ENCODE measurements at regions not wholly inside any gene's neighbourhood (a gene's known extent, or its start where the extent isn't known, plus 50 kb on each side); places are given as distances from the start of the nearest gene placed in this dataset.

DNA sequence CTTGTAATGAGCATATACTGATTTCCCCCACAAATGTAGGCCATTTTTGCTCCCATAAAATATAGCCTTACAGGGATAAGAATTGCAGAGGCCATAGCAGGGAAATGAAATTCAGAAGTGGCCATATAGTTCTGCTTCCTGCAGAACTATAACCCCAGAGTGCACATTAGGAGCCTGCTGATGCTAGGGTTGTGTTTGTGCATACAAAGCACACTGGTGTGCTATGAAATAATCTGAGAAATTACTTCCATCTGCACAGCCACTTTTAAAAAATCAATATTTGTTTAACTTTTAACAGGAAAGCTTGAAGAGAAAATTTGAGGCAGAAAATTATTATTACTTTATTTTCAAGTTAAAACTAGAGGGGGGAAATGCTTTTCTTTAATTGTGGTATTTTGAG, 380.3 kb downstream of the MRPS30 start:
- no peak for TF ChIP-seq GABPA (IDR thresholded peaks at IDR 0.05; ENCODE audit: low read depth)
- TF ChIP-seq, protein P1, sequence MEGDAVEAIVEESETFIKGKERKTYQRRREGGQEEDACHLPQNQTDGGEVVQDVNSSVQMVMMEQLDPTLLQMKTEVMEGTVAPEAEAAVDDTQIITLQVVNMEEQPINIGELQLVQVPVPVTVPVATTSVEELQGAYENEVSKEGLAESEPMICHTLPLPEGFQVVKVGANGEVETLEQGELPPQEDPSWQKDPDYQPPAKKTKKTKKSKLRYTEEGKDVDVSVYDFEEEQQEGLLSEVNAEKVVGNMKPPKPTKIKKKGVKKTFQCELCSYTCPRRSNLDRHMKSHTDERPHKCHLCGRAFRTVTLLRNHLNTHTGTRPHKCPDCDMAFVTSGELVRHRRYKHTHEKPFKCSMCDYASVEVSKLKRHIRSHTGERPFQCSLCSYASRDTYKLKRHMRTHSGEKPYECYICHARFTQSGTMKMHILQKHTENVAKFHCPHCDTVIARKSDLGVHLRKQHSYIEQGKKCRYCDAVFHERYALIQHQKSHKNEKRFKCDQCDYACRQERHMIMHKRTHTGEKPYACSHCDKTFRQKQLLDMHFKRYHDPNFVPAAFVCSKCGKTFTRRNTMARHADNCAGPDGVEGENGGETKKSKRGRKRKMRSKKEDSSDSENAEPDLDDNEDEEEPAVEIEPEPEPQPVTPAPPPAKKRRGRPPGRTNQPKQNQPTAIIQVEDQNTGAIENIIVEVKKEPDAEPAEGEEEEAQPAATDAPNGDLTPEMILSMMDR (IDR thresholded peaks at IDR 0.05; ENCODE audit: insufficient read depth, low read length), result no peak
- TF ChIP-seq SPI1 (IDR thresholded peaks at IDR 0.05; ENCODE audit: borderline replicate concordance, low read depth), result no peak
- TF ChIP-seq, protein P2, sequence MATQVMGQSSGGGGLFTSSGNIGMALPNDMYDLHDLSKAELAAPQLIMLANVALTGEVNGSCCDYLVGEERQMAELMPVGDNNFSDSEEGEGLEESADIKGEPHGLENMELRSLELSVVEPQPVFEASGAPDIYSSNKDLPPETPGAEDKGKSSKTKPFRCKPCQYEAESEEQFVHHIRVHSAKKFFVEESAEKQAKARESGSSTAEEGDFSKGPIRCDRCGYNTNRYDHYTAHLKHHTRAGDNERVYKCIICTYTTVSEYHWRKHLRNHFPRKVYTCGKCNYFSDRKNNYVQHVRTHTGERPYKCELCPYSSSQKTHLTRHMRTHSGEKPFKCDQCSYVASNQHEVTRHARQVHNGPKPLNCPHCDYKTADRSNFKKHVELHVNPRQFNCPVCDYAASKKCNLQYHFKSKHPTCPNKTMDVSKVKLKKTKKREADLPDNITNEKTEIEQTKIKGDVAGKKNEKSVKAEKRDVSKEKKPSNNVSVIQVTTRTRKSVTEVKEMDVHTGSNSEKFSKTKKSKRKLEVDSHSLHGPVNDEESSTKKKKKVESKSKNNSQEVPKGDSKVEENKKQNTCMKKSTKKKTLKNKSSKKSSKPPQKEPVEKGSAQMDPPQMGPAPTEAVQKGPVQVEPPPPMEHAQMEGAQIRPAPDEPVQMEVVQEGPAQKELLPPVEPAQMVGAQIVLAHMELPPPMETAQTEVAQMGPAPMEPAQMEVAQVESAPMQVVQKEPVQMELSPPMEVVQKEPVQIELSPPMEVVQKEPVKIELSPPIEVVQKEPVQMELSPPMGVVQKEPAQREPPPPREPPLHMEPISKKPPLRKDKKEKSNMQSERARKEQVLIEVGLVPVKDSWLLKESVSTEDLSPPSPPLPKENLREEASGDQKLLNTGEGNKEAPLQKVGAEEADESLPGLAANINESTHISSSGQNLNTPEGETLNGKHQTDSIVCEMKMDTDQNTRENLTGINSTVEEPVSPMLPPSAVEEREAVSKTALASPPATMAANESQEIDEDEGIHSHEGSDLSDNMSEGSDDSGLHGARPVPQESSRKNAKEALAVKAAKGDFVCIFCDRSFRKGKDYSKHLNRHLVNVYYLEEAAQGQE (IDR thresholded peaks at IDR 0.05; ENCODE audit: insufficient replicate concordance, low read depth), result no peak
- no peak for TF ChIP-seq POLR2AphosphoS5 (IDR thresholded peaks at IDR 0.05; ENCODE audit: low read depth)
- Histone ChIP-seq H3K4me3 (replicated peaks; ENCODE audit: insufficient read depth, low read length) (no peak overlapping the region), H3K27me3 (ENCODE audit: insufficient read depth, poor library complexity, severe bottlenecking) (no peaks in the 10 kb centered on the region), H3K27ac (replicated peaks) (no peak overlapping the region)
- DNase-seq (ENCODE audit: low read depth in 1 of 2, low spot score in 1 of 2), result no peak

DNA sequence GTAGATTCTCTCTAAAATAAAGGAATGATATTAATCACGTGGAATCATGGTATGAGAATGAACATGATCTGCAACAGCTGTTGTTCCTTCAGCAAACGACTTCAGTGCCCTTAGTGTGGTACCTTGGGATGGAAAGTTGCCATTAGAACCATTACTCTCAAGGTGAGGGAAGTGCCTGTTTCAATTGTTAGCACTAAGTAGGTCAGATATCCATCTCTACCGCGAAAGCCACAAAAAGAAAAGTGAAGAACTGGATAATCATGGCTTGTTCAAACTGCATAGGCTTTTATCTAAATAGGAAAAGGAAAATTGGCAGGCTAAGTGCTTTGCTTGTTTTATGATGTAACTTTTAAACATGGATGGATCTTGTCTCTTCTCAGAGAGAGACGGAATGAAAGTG, 380.7 kb downstream of the MRPS30 start:
- TF ChIP-seq, protein P2 (IDR thresholded peaks at IDR 0.05; ENCODE audit: insufficient replicate concordance, low read depth), result no peak
- no peak for TF ChIP-seq SPI1 (IDR thresholded peaks at IDR 0.05; ENCODE audit: borderline replicate concordance, low read depth)
- no peak for TF ChIP-seq GABPA (IDR thresholded peaks at IDR 0.05; ENCODE audit: low read depth)
- TF ChIP-seq POLR2AphosphoS5 (IDR thresholded peaks at IDR 0.05; ENCODE audit: low read depth), result no peak
- TF ChIP-seq, protein P1 (IDR thresholded peaks at IDR 0.05; ENCODE audit: insufficient read depth, low read length), result no peak
- DNase-seq (ENCODE audit: low read depth in 1 of 2, low spot score in 1 of 2), result no peak
- no peak overlapping the region for H3K27ac ChIP-seq (replicated peaks)
- H3K4me3 ChIP-seq (replicated peaks; ENCODE audit: insufficient read depth, low read length), result no peak overlapping the region
- H3K27me3 ChIP-seq (ENCODE audit: insufficient read depth, poor library complexity, severe bottlenecking), result no peaks in the 10 kb centered on the region

DNA sequence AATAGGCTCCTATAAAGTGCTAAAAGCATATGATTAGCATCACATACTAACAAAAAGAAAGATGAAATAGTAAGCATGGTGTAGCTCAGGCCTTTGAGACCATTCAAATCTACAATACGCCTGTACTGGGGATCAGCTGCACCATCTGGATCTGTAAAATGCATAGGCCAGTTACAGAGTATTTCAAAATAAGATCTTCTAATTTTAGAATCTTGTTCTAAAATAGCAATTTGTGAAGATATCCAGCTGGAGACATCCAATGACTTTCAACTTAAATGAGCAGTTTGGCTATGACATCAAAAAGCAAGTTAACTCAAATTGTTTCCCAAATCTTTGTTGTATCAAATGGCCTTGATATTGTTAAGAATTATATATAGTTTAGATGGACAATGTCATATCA, 386.3 kb downstream of the MRPS30 start:
- no peaks in the 10 kb centered on the region for H3K27me3 ChIP-seq (ENCODE audit: insufficient read depth, poor library complexity, severe bottlenecking)
- no peak for DNase-seq (ENCODE audit: low read depth in 1 of 2, low spot score in 1 of 2)
- no peak overlapping the region for H3K4me3 ChIP-seq (replicated peaks; ENCODE audit: insufficient read depth, low read length)
- TF ChIP-seq, protein P2 (IDR thresholded peaks at IDR 0.05; ENCODE audit: insufficient replicate concordance, low read depth), result no peak
- no peak for TF ChIP-seq GABPA (IDR thresholded peaks at IDR 0.05; ENCODE audit: low read depth)
- TF ChIP-seq POLR2AphosphoS5 (IDR thresholded peaks at IDR 0.05; ENCODE audit: low read depth), result no peak
- TF ChIP-seq SPI1 (IDR thresholded peaks at IDR 0.05; ENCODE audit: borderline replicate concordance, low read depth), result no peak
- TF ChIP-seq, protein P1 (IDR thresholded peaks at IDR 0.05; ENCODE audit: insufficient read depth, low read length), result no peak
- H3K27ac ChIP-seq (replicated peaks), result no peak overlapping the region

Measured in HL-60 (cell line).